ENCODE measurements at regions not wholly inside any gene's neighbourhood (a gene's known extent, or its start where the extent isn't known, plus 50 kb on each side); places are given as distances from the start of the nearest gene placed in this dataset.

DNA sequence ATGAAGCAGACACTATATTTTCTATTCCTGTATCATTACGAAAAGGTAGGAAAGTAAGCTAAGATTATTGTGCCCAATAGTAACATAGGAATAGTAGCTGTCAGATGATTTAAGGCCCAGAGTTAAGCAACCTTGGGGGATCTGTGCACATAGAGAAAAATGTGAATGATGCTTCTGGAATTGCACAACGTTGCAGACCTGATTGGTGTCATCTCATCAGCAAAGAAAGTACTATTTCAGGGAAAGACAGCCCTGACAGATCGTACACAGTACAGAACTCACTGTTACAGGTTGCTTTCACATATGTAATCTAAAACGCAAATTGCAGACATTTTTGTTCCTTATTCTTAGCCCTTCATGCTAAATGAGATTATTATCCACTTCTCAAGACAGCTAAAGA lies 535.9 kb downstream of the TRIB2 start:
- Histone ChIP-seq H3K27ac (ENCODE audit: low read length) (no peak overlapping the region), H3K4me3 (ENCODE audit: low read depth in 2 of 2, low read length in 2 of 2) (no peak overlapping the region), H3K9me3 (ENCODE audit: control insufficient read depth, insufficient read depth, low read depth, low read length) (no peaks in the 10 kb centered on the region), H3K27me3 (ENCODE audit: control insufficient read depth, insufficient read depth, low read length) (no peaks in the 10 kb centered on the region), H3K4me1 (ENCODE audit: control insufficient read depth, insufficient read depth, low read length) (no peaks in the 10 kb centered on the region), H3K36me3 (ENCODE audit: control insufficient read depth, insufficient read depth, low read length) (no peaks in the 10 kb centered on the region)
- in situ Hi-C loops (cut with HindIII; ENCODE audit: low pct_unique_long_range_greater_than_20kb, low sequenced_read_pairs) (no loop called here), intact Hi-C loops (cut with micrococcal nuclease; ENCODE audit: unreplicated experiment) (no loop called here)
- CTCF ChIA-PET, result no interaction called here
- POLR2A ChIA-PET, result no interaction called here
- DNase-seq (ENCODE audit: low read depth, low spot score) (no peak), ATAC-seq (no peak)
- TF ChIP-seq, protein P1, sequence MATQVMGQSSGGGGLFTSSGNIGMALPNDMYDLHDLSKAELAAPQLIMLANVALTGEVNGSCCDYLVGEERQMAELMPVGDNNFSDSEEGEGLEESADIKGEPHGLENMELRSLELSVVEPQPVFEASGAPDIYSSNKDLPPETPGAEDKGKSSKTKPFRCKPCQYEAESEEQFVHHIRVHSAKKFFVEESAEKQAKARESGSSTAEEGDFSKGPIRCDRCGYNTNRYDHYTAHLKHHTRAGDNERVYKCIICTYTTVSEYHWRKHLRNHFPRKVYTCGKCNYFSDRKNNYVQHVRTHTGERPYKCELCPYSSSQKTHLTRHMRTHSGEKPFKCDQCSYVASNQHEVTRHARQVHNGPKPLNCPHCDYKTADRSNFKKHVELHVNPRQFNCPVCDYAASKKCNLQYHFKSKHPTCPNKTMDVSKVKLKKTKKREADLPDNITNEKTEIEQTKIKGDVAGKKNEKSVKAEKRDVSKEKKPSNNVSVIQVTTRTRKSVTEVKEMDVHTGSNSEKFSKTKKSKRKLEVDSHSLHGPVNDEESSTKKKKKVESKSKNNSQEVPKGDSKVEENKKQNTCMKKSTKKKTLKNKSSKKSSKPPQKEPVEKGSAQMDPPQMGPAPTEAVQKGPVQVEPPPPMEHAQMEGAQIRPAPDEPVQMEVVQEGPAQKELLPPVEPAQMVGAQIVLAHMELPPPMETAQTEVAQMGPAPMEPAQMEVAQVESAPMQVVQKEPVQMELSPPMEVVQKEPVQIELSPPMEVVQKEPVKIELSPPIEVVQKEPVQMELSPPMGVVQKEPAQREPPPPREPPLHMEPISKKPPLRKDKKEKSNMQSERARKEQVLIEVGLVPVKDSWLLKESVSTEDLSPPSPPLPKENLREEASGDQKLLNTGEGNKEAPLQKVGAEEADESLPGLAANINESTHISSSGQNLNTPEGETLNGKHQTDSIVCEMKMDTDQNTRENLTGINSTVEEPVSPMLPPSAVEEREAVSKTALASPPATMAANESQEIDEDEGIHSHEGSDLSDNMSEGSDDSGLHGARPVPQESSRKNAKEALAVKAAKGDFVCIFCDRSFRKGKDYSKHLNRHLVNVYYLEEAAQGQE (IDR thresholded peaks at IDR 0.05; ENCODE audit: insufficient read depth in 1 of 2, low read depth in 2 of 2, low read length in 1 of 2), result no peak
- TF ChIP-seq TCF7L2 (IDR thresholded peaks at IDR 0.05; ENCODE audit: low read depth, low read length) (no peak), POLR2AphosphoS5 (IDR thresholded peaks at IDR 0.05; ENCODE audit: low read depth, low read length) (no peak), SIN3A (IDR thresholded peaks at IDR 0.05; ENCODE audit: borderline replicate concordance, insufficient read depth, low read depth, low read length) (no peak)
- TF ChIP-seq, protein P2, sequence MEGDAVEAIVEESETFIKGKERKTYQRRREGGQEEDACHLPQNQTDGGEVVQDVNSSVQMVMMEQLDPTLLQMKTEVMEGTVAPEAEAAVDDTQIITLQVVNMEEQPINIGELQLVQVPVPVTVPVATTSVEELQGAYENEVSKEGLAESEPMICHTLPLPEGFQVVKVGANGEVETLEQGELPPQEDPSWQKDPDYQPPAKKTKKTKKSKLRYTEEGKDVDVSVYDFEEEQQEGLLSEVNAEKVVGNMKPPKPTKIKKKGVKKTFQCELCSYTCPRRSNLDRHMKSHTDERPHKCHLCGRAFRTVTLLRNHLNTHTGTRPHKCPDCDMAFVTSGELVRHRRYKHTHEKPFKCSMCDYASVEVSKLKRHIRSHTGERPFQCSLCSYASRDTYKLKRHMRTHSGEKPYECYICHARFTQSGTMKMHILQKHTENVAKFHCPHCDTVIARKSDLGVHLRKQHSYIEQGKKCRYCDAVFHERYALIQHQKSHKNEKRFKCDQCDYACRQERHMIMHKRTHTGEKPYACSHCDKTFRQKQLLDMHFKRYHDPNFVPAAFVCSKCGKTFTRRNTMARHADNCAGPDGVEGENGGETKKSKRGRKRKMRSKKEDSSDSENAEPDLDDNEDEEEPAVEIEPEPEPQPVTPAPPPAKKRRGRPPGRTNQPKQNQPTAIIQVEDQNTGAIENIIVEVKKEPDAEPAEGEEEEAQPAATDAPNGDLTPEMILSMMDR (IDR thresholded peaks at IDR 0.05), result no peak
- no TSS peak for BruUV-seq (replicated peaks)

DNA sequence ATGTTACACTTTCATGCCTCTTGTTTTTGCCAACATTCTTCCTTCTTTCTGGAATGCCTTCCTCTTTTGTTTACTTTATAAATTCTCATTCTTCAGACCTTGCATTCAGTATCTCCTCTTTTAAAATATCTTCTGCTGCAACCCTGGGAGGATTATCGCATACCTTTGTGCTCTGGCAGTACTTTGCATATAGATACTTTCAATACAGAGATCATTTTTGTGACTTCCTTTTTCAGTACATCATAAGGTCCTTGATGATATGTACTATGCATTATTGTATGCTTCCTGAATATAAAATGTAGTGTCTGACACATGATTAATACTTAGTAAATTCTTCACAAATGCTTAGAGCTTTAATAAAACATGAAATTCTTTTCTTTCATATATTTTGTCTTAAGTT lies 538.7 kb downstream of the TRIB2 start:
- CTCF ChIA-PET, result no interaction called here
- TF ChIP-seq TCF7L2 (IDR thresholded peaks at IDR 0.05; ENCODE audit: low read depth, low read length) (no peak), POLR2AphosphoS5 (IDR thresholded peaks at IDR 0.05; ENCODE audit: low read depth, low read length) (no peak), SIN3A (IDR thresholded peaks at IDR 0.05; ENCODE audit: borderline replicate concordance, insufficient read depth, low read depth, low read length) (no peak)
- TF ChIP-seq, protein P2 (IDR thresholded peaks at IDR 0.05), result no peak
- TF ChIP-seq, protein P1 (IDR thresholded peaks at IDR 0.05; ENCODE audit: insufficient read depth in 1 of 2, low read depth in 2 of 2, low read length in 1 of 2), result no peak
- no TSS peak for BruUV-seq (replicated peaks)

More for the DNA sequence above, 538.7 kb downstream of the TRIB2 start:
- POLR2A ChIA-PET, result no interaction called here
- Histone ChIP-seq H3K9me3 (ENCODE audit: control insufficient read depth, insufficient read depth, low read depth, low read length) (no peaks in the 10 kb centered on the region), H3K27me3 (ENCODE audit: control insufficient read depth, insufficient read depth, low read length) (no peaks in the 10 kb centered on the region), H3K27ac (ENCODE audit: low read length) (no peak overlapping the region), H3K4me3 (ENCODE audit: low read depth in 2 of 2, low read length in 2 of 2) (no peak overlapping the region), H3K4me1 (ENCODE audit: control insufficient read depth, insufficient read depth, low read length) (no peaks in the 10 kb centered on the region), H3K36me3 (ENCODE audit: control insufficient read depth, insufficient read depth, low read length) (no peaks in the 10 kb centered on the region)
- intact Hi-C loops (cut with micrococcal nuclease; ENCODE audit: unreplicated experiment), result no loop called here
- in situ Hi-C loops (cut with HindIII; ENCODE audit: low pct_unique_long_range_greater_than_20kb, low sequenced_read_pairs), result no loop called here
- DNase-seq (ENCODE audit: low read depth, low spot score), result no peak
- no peak for ATAC-seq

All from Panc1 (cell line).